HG03103 (cell line): ENCODE measurements at regions not wholly inside any gene's neighbourhood (a gene's known extent, or its start where the extent isn't known, plus 50 kb on each side); places are given as distances from the start of the nearest gene placed in this dataset.
"Not testable (repeated sequence)": the region's sequence is repeated elsewhere in the genome, so short reads cannot be mapped to it uniquely, and the experiment has no call there.

Experiments used
- ATAC-seq: cut with Tn5 transposase; IDR thresholded peaks from one replicate; pipeline ENCODE4 v1.9.1; 2021; ENCODE audit warnings: low read depth; ENCODE audit not compliant: unreplicated experiment

DNA sequence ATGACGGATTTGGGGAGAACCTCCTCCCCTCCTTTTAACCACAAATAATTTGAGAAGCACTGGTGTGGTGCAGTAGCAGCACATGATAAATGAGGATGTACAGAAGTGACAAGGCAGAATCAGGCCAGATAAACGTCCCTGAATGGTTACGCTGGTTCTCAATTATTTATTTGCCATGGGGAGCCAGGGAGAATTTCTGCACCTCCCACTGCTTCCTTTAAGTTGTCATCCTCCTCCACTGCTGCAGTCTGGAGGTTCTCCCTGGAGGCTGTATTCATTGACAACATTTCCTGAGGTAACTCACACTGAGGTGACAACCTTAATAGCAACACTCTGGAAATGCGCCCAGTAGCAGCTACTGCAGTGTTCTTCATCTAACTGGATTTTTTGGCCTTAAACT, 308.9 kb upstream of the SLITRK1 start:
- ATAC-seq = no peak

DNA sequence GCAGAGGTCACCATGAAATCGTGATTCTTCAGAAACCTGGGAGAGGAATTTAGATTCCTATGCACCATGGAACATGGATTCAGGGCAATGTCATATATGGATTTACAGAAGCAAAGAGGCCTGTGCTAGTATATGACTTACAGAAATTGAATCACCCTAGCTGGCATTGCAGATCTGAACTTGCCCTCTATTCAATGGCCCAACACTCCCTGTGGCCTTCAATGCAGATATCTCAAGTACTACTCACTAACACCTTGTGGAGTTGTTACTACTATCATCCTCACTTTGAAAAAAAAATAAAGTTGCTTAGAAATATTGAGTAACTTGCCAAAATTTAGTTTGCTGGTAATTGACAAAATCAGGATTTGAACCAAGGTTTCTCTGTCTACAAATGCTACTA, 305.4 kb upstream of the SLITRK1 start:
- no peak for ATAC-seq

DNA sequence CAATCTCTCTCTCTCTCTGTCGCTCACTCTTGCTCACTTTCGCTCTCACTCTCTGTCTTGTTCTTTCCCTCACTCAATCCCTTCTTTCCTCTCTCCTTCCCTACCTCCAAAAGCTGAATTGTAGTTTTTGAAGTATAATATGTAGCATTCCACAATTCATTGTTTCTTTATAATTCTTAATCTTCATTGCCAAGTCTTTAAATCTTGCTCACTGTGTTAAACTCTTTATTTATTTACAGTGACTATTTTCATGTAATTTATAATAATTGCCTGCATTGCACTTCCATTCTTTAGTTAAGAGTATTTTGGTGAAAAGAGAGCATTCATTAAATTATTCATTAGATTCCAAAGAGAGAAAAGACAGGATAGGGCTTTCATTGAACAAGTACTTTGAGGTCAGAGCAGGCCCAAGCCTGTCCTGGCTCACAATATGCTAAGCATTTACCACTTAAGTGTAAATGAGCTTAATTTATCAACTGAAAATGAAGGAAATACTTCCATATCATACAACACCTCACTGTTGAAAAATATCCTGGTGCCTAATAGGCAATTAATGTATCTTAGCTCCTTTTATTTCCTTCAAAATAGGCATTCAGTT, 257.4 kb upstream of the SLITRK1 start:
- no peak for ATAC-seq

DNA sequence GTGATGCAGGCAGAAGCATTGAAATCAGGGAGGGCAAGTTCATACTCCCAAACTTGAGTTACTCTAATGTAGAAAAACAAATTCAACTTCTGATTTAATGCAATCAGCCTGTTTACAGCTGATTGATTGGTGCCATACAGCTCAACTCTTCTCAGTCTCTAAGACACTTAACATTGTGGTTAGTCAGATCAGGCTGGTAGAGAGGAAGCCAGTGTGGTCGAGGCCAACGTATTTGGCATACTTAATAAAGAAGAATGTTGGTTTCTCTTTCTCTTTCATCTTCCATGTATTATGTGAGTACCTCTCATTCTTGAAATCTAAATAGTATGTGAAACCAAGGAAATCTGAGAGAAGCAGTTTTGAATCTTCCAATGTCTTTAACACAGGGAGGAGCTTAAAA, 255.0 kb upstream of the SLITRK1 start:
- ATAC-seq = peak; percentile 67

DNA sequence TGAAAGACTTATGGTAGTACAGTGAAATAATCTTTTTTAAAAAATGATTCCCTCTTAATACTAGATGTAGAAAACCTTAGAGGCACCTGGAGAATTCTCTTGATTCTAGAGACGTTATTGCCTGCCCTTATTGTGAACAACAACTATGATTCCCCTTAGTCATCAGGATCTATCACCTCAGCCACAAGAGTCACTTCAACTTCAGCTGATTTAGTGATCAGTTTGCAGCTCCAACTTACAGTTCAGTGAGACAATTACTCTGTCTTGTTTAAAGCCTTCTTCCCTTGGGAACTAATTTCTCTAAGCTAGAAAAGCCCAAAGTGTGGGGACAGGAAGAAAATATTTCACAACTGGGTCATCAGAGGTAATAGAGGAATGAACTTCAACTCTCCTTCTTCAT, 254.3 kb upstream of the SLITRK1 start:
- ATAC-seq = no peak

DNA sequence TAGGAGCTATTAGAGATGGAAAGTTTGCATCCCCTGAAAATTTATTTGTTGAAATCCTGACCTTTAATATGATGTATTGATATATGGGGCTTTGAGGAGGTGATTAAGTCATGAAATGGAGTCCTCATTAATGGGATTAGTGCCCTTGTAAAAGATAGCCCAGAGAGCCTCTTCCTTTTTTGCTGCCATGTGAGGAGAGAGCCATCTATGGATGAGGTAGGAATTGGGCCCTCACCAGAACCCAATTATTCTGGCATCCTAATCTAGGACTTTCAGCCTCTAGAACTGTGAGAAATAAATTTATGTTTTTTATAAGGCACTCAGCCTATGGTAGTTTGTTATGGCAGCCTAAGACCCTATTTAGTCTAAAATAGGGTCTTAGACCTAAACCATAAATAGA, 250.2 kb upstream of the SLITRK1 start:
- ATAC-seq = no peak

DNA sequence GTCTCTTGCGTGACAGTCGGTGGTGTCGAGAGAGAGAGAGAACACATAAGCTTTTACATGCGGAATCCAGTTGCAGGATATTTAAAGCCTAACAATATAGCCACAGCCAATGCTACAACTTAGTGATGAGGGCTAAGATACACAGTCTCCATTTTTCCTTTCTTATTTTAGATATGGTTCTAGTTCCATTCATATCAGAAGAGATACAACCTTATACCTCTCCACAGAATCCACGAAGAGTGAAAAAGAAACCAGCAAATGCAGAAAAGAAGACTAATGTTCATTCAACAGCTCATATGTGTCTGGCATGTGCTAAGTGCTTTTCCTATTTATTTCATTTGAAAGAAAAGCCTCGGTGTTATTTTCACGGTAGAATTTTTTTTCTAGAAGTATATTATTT, 249.0 kb upstream of the SLITRK1 start:
- no peak for ATAC-seq

DNA sequence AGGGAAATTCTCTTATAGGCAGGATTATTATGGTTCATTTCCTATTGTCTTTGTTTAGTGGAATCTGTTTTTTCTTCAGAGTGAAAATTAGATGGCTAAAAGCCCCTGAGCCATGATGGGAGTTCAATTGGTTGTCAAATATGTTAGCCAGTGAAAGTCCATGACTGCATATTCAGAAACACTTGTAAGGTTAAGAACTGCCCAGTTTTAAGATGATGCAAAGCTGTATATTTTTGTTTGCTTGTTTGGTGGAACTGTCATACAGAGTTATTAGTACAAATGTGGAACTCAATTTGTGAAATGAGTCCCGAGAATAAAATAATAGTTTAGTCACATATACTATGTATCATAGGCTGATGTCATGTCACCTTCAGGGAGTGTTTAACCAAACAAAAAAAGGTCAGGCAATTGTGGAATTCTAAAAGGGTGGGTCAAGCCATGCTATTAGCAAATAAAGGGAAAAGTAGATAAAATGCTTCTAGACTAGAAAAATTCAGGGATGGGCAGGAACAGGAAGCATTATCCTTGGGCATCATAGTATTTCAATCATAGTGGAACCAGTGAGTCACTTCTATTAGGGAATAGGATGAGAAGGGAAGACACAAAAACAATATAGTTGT, 248.3 kb upstream of the SLITRK1 start:
- no peak for ATAC-seq

DNA sequence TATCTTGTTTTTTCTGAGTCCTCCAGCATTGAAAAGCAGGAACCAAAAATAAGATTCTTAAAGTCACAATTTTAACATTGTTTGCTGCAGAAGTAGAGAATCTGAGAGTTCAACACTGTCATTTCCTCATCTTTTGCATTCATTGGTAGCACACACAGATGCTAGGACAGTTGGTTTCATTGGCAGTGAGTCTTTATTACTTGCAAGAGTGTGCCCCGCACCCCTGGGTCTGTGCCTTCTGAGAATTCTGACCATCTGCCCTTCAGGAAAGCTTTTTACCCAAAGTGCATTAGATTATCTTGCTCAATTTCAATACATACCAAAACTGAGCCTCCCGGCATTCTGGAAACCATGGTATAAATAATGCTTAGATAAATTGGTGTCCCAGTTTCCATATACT, 247.7 kb upstream of the SLITRK1 start:
- ATAC-seq = no peak

DNA sequence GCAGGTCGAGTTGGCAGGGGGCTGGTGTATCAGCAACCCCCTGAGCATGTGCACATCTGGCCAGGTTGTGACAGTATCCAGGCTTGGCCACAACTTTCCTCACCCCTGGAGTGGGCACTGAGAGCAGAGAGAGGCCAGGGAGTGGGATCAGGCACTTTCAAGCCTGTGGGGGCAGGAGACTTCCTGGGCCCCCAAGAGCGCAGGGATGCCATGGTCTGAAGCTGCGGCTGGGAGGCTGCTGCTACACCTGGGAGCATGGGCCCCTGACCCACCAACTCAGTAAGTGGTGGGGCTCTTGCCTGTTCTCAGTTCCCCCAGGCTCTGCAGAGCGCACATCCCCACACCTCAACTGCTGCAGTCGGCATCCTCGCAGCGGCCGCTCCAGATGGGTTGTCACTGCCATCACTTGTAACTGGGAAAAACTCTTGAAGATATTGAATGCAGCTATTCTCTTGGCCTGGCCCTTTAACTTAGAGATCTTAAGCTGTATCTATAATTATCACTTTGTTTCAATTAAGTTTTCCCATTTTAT, 245.4 kb upstream of the SLITRK1 start:
- no peak for ATAC-seq

DNA sequence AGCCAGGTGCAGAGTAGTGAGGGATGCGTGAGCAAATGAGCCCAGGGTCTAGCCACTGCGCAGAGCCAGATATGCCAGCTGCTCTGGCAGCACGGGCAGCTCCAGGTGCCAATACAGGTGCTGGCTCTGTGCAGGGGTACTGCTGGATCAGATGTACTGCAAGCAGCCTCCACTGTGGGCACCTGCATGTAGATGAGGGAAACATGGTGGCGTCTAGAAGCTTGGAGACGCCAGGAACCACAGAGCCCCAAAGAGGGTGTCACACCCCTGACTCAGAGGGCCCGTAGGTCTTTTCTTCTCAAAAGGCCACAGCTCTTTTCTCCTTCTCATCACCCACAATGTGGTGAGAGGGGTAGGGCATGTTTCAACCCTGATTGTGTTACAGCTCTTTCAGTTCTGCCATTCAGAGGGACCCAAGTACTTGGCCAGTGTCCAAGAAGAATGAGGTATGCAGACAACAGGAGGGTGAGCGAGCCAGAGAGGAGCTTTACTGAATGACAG, 244.4 kb upstream of the SLITRK1 start:
- ATAC-seq = no peak

DNA sequence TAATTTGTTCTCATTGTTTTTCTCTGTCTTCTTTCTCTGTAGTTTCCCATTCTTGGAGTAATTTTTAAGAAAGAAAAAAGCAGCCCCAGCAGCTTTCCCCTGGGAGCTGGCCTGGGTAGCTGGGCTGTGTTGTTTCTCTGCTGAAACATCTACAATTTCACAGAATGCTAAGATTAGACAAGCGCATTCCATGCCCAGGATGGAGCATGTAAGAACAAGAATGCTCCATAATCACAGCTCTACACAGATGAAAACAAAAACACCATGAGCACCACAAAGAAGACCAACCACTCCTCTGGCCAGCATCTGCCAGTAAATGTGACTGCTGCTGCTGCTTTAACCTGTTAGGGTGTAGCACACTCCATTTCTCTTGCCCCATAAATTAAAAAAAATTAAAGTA, 239.2 kb upstream of the SLITRK1 start:
- no peak for ATAC-seq

DNA sequence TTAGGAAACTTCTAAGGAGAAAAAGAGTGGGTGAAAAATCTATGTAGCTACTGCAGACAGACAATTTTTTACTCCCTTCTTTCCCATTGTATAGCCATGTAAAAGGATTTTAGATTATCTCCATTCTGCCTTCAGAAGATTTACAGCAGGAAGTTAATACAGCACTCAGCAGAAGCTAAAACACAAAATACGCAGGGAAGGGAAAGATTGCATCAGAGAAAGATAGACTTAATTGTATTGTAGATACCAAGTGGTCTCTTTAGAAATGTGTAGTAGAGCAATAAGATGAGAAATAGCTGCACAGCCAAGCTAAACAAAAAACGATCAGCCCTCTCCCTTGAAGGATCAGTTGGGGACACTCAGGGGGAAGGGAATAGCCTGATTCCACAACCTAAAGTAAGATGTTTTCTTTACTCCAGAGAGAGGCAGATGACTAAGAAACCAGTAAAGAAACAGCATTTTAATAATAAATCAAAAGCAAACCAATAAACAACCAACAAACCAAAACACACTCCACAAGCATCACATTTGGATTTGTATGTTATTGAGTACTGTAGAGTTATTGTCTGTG, 236.7 kb upstream of the SLITRK1 start:
- ATAC-seq = no peak

DNA sequence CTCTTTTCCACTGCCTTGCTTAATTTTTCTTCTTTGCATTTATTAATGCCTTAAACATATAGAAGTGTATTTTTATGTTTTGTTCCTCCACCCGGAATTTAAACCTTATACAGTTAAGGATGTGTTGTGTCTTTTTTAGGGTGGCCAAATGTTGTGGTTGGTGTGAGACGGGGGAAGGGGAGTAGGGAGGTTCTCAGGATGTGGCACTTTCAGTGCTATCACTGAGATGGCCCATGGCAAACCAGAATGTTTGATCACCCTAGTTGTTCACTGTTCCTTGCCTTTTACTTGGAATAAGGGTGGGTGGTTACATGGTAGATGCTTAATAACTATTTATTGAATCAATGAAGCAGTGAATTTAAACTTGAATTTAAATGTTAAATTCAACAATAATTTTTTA, 216.0 kb upstream of the SLITRK1 start:
- no peak for ATAC-seq

DNA sequence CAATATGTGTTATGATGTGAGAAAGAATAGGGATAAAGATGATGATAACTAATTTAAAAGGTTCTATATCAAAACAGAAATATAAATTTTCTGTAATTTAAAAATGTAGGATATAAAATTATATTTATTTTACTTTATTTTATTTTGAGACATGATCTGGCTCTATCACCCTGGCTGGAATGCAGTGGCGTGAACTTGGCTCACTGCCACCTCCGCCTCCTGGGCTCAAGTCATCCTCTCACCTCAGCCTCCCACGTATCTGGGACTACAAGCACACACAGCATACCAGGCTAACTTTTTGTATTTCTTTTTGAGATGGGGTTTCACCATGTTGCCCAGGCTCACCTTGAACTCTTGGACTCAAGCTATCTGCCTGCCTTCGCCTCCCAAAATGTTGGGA, 214.9 kb upstream of the SLITRK1 start:
- no peak for ATAC-seq

DNA sequence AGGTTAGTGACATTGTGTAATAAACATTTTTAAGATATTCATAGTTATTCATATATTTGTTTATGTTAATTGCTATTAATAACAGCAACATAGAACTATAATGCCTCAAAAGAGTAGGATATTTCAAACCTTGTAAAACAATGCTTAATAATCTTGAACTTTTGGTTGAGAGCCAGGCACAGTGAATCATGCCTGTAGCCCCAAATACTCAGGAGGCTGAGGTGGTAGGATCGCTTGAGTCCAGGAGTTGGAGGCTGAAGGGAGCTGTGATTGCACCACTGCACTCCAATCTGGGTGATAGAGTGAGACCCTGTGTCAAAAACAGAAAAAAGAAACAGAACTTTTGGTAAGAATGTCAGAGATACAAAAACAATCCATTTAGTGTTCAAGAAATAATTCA, 213.9 kb upstream of the SLITRK1 start:
- ATAC-seq = no peak

DNA sequence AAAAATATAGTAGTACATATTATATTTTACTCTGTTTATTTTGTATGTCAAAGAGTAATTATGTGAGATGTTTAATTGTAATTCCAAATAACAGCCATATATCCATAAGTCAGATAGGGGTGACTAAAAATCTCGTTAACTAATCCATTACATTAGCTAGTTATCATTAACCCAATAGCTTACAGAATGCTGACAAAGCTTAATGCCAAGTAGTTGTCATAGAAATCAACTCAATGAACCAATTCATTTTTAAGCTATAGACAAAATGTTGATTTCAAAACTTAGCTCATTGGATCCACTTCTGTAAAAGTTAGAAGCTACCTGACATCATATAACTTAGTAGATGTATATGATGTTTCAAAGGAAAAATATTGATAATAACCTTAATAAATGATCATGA, 206.7 kb upstream of the SLITRK1 start:
- ATAC-seq = no peak

DNA sequence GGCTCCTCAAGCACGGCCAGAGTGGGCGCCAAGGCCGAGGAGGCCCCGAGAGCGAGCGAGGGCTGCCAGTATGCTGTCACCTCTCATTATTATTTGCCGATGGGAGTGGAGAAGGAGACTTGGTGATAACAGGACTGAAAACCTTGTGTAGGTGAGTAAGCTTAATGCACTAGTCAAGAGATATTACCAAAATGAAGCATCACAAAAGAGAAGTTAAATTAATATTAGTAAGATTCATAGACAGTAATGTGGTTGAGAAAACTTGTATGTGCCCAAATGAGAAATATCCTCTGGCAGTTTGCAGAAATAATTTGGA, 204.5 kb upstream of the SLITRK1 start:
- no peak for ATAC-seq

DNA sequence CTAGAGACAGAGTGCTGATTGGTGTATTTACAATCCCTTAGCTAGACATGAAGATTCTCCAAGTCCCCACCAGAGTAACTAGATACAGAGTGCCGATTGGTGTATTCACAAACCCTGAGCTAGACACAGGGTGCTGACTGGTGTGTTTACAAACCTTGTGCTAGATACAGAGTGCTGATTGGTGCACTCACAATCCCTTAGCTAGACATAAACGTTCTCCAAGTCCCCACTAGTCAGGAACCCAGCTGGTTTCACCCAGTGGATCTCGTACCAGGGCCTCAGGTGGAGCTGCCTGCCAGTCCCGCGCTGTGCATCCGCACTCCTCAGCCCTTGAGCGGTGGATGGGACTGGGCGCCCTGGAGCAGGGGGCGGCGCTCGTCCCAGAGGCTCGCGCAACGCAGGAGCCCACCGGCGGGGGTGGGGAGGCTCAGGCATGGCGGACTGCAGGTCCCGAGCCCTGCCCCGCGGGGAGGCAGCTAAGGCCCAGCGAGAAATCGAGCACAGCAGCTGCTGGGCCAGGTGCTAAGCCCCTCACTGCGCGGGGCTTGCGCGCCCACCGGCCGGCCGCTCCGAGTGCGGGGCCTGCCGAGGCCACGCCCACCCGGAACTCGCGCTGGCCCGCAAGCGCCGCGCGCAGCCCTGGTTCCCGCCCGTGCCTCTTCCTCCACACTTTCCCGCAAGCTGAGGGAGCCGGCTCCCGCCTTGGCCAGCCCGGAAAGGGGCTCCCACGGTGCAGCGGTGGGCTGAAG, 204.0 kb upstream of the SLITRK1 start:
- not testable (repeated sequence) for ATAC-seq

DNA sequence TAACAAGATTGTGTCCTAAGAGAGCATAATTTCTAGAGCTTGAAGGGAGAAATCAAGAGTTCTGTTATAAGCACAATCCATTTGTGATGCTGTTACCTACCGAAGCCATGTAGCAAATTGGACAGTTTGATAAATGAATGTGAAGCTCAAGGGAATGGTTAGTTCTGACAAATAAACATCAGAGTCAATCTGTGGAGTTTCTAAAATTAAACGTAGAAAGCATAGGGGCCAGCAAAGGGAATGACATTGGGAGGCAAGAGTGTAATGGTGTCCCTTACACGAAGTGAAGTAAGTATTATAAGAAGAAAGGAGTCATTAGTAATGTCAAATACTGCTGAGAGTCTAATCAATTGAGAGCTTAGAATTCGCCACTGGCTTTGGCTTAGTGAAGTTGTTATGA, 200.2 kb upstream of the SLITRK1 start:
- no peak for ATAC-seq

DNA sequence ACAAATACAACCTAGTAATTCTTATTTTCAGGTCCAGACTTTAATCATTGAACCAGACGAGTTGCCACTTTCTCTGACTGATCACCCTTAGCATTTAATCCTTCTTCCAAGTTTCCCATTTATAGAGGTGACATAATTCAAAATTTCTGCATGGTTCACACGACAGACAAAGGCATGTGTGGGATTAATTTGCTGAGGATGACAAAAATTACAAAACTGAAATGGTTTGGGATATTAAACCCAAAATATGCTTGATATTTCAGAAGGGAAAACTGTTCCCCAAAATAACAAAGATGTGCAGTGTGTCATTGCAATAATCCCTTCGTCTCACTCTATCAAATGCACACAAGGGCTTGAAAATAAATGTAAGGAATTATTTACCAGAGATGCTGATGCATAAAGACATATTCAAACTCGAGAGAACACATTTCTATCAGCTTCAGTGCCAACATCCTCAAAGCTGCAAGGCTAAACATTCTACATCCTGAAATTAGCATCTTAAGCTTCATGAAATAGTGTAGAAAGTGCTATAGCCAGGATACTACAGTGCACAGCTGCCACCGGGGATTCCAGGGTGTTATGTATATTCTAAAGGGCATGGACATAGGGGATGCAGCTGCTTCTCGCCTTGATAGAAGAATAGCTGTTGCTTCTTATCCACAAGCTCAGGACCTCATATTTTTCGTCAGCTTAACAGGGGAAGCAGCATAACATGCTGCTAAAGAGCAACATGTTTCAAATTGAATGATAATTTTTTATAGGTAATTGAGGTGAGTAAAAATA, 198.7 kb upstream of the SLITRK1 start:
- ATAC-seq = no peak
